DLD1 (cell line): ENCODE measurements at regions not wholly inside any gene's neighbourhood (a gene's known extent, or its start where the extent isn't known, plus 50 kb on each side); places are given as distances from the start of the nearest gene placed in this dataset.

ENCODE experiments used
- in situ Hi-C: cut with HindIII; loops from 2 replicates; pipeline ENCODE4 v1.10.0; 2017; ENCODE audit warnings: low sequenced_read_pairs

DNA sequence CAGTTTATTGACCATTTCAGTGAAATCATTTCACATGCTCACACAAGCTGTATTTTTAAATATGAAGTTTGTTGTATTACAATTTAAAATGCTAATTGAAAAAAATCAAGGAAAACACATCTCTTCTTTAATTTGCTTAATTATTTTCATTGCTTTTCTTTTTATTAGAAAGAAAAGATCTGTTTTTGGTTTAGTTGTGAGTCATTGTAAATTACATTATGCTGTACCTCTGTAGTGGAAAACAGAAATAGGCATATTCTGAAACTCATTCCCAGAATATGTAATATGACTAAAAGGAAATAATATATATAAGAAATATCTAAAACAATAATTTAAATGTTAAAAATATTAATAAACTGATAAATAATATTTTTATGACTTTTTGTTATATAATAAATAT lies 161.9 kb downstream of the HGF start:
- in situ Hi-C loops: no loop called here

GRCh38 chr7:81606078-81606863 lies 163.6 kb downstream of the HGF start:
- in situ Hi-C loops: no loop called here

GRCh38 chr7:81605493-81605892 lies 164.4 kb downstream of the HGF start:
- in situ Hi-C loops: no loop called here

DNA sequence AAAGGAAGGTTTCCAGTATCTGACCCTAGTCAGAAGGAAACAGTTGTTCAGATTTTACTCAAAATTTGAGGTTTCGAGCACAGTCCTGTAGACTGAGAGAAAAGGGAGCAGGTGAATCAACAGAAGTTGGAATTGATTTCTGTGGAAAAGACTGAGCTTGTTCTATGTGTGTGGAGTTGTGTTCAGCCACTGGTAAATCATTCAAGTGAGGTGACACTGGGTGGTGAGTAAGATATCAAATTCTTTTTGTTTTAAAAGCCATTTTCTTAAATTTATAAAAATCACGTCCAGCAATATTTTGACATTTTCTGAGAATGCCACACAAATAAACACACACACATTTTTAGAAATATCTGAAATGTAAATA lies 165.1 kb downstream of the HGF start:
- in situ Hi-C loops: no loop called here

DNA sequence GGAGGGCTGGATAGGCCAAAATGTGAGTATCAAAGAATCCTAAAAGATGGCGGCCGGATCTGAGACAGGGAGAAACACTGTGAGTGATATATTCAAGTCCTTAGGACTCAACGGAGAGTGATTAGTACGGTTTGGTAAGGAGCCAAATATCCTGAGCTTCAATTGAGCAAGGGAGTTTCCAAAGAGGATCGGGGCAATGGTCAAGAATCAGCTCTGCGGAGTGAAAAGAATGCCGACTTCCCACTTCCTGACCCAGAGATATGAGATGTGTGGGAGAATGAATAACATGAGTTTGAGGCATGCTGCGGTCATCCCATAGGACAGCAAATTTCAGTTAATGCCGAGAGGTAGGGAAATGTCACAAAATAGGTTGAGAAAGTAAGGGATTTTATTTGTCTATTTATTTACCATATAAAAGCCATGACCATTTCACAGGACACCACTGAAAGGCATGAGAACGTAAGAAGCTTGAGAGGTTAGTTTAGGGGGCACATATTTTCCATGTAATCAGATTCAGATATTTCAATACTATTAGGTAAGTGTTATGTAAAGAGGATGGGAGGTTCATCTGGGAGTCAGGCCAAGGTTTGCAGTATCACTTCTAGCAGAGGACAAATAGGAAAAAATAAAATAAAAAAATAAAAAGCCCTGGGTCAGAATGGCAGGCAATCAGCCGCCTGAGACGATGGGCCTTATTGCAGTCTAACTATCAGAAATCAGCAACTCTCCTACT lies 165.6 kb downstream of the HGF start:
- in situ Hi-C loops: no loop called here

DNA sequence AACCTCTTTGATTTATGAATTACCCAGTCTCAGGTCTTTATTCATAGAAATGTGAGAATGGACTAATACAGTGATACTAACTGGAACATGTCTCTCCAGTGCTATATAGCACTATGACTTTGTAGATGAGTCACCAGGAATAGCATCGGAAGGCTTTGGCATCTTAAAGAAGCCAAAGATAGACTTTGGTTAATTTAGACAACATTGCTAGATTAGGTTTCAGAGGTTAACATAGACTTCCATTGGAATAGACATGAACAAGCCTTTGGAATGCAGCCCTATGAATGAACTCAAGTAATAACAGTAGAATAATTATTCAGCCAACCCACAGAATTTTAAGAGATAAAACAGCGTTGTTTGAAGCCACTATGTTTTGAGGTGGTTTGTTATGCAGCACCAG lies 169.2 kb downstream of the HGF start:
- in situ Hi-C loops: no loop called here

DNA sequence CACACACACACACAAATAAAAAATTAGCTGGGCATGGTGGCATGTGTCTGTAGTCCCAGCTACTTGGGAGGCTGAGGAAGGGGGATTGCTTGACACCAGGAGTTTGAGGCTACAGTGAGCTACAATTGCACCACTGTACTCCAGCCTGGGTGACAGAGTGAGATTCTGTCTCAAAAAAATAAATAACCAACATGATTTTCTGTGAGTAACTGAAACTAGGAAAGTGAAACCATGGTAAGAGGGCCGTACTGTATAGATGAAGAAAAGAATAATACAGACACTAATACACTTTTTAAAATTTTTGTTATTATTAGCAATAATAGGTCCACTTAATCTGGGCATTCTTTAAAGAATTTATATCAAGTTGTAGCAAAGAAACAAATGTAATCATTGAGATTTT lies 170.9 kb downstream of the HGF start:
- in situ Hi-C loops: no loop called here

DNA sequence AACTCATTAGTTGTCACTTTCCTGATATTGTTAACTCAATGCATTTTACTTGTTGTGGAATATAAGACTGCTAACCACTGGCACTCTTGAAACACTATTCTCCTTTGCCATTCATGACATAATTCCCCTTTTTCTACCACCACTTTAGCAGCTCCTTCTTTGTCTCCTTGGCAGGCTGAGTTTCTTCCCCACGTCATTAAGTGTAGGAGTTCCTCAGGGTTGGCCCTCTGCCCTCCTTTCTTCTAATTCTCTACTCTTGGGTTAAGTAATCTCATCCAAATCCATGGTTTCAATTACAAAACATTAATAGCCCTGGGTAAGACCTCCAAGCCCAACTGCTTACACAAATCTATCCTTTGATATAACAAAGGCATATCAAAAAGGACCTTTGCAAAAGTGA lies 175.1 kb downstream of the HGF start:
- in situ Hi-C loops: no loop called here

DNA sequence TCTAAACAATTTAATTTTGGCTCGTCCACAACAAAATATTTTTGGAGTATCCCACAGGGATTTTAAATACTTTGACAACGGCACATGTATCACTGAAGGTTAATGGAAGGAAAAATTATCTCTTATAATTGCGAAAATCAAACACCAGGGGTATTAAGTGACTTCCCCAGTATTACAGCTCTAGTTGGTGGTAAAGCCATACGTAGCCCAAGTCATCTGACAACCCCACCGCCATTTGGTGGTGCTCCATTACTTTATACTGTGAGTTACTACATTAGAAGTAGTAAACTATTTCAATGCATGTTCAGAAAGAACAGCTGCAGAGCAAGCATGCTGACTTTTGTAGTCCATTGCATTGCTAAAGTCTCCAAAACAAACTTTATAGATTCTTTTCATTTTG lies 179.7 kb downstream of the HGF start:
- in situ Hi-C loops: no loop called here

DNA sequence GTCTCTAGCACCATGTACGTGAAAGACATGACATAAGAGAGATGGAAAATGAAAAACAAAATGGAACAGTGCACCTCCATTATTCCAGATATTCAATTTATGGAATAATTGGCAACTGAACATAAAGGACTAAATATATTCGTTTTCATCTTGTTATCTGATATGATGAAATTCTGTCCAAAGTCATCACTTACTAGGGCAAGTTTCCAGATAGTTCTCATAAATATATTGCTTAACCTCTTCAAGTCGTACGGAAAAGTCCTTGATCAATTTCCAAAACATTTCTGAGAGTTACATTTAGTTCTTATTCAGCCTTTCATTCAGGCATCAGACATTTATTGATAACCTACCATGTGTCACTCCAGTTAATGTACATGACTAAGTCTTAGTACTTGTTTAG lies 185.2 kb downstream of the HGF start:
- in situ Hi-C loops: no loop called here

DNA sequence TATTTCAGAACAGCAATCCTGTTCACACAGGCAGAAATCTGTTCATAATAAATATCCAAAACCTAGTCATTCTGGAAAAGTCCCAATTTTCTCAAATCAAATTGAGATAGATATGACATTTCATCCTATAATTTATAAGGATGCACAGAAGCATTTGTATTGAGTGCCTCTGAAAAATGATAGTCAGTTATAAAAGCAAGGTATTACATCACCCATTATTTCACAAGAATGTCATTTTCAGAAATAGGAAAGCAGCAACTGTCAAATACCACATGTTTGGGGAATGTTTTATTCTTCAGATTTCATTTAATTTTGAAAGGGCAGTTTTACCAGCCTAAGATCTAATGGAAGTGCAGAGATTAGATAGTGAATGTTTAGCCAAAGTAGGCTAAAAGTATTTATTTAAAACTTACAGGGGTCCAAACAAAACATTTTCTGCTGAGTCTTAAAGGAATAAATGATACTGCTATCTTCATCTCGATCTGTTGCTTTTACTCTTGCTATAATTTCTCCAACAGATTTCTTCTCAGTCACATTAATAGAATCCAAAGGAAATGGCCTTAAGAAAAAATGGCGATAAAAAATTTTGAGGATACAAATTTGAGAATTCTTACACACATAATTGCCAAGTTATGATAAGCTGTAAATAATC lies 185.8 kb downstream of the HGF start:
- in situ Hi-C loops: no loop called here

DNA sequence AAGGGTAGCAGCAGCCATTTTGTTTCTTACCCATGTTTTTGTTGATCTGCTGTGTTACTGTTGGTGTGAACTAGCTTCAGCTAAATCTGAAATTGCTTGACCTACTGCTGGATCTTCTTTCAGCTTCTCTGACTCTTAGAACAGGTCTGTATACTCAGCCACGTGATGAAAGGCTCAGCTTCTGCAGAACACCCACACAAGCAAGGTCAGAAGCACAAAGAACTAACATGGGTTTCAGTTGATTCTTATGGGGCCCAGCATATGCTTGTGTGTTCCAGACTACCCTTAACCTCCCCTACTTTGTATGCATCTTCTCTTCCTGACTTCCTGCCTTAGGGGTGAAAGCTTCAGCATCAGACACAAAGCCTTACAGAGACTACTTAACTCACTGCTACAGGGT lies 186.8 kb downstream of the HGF start:
- in situ Hi-C loops: no loop called here

DNA sequence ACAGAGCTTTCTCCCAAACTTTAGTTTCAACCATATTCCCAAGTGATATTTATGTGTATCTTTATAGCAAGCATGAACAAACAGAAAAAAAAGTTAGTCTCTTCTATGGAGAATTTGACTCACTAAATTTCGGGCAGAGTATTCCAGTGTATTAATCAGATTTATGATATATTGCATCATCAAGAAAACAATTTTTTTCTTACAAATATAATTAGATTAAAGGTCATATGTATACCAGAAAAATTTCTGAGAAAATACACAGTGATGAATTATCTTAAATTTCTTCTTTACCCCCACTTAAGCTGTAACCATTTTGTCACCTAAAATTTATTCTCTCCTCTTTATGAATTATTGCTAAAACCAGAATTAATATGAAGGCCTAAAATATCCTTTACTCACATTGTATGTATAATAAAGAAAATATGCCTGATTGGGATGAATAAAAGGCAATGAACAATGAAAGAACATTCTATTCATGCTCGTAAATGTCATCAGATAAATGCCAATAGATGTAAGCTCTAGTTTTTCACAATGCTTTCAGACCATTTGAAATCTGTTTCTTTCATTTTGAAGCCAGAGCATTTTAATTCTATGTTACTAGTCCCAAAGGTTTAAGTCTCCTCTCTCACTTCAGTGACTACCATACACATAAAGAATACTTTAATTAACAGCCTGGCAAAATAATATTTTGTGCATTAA lies 192.1 kb downstream of the HGF start:
- in situ Hi-C loops: no loop called here

GRCh38 chr7:81574723-81575326 lies 195.0 kb downstream of the HGF start:
- in situ Hi-C loops: no loop called here

- in situ Hi-C loops: no loop called here
Observed at GRCh38 chr7:81573932-81574331, 195.9 kb downstream of the HGF start.

GRCh38 chr7:81573128-81573527 lies 196.7 kb downstream of the HGF start:
- in situ Hi-C loops: no loop called here

DNA sequence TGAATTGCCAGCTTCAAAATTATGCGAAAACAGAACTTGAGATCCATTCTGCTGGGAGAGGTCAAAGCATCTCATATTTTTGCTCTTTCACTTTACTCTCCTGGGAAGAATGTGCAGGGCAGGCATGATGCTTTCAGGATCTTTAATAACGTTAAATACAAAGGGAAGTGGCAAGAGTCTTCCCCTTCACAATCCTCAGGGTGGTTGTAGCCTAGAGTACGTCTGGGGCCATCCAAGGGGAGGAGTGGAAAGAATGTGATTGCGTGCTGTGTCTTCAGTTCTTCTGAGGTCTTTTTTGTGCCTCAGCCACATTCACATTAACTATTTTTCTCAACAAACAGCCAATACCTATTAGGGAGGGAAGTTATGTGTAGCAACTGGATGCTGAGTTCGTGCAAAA lies 207.3 kb downstream of the HGF start:
- in situ Hi-C loops: no loop called here

GRCh38 chr7:81560708-81561107 lies 209.1 kb downstream of the HGF start:
- in situ Hi-C loops: no loop called here

- in situ Hi-C loops: no loop called here
Observed at GRCh38 chr7:81549484-81550016, 220.3 kb downstream of the HGF start.

DNA sequence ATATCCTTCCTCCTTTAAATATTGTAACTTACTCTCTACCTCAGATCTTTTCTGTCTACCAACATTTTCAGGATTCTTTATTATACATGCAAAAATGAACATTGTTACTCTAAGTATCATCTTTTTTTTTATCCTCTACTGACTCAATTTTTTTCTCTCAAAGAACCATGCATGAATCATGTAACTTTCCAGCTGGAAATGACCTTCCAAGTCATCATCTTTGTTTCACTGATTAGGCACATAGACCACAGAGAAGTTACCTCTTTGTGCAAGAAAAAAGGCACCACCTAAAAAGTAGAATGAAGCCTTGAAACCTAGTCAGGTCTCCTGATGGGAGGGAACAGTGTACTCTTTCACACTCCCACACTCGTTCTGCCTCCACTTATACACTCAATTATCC lies 234.9 kb downstream of the HGF start:
- in situ Hi-C loops: no loop called here

DNA sequence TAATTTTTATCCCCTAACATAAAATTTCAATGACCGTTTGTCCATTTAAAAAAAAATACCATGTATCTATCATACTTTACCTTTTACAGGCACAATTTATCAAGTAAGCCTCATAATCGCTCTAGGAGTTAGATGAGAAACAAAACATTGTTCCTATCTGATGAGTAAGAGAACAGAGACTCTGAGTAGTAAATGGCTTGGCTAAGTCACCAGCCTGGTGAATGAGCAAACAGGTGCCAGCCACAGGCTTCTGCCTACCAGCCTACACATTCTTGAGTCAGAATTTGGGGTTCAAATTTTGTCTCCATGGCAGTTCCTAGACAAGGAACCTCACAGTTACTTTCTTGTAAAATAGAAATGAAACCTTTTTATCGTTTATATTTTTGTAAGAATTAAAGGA lies 235.4 kb downstream of the HGF start:
- in situ Hi-C loops: no loop called here
